Spleen (tissue), 7 donors: ENCODE measurements at regions not wholly inside any gene's neighbourhood (a gene's known extent, or its start where the extent isn't known, plus 50 kb on each side); places are given as distances from the start of the nearest gene placed in this dataset.

ENCODE experiments used
- POLR2AphosphoS5 ChIP-seq, 3 donors: sonication (generic); formaldehyde crosslinking; IDR thresholded peaks; one replicate each; pipeline ENCODE4 v1.5.1; 2017; ENCODE audit warnings: antibody characterized with exemption in 3 of 3
- TF ChIP-seq, protein P1 (sequence below), 11 experiments: fragments of 200-600 bp in 7 of 11; fragments of 450-650 bp in 4 of 11; sonication (generic) in 4 of 11; IDR thresholded peaks in 8 of 11; conservative IDR thresholded peaks in 3 of 11; 1 replicate in 7 of 11; 2 replicates in 4 of 11; pipeline versions ENCODE4 v1.4.0 to v1.8.0; 2016 to 2021; ENCODE audit warnings: antibody characterized with exemption in 11 of 11, inconsistent platforms in 4 of 11, mild to moderate bottlenecking in 1 of 11
- donor health status: DM: no; HTN: no; CAD: no; lungs with moderate emphysema.
- donor health status: DM: no; HTN: no; CAD: no.
- donor health status: DM: no; HTN: no; CAD: no.

DNA sequence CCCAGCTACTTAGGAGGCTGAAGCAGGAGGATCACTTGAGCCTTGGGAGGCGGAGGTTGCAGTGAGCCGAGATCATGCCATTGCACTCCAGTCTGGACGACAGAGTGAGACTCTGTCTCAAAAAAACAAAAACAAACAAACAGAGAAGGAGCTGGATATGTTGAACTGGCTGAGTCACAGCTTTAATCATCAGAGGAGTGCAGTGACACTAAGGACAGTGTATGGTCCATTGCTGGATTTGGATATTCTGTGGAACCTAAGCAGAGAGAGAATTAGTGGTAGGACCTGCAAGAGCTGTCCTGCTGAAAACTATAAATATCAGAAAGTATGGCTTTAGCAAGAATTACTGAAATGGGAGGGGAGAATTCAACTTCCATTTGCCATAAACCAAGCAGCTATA lies 163.0 kb upstream of the PELI2 start:
- TF ChIP-seq, protein P1, sequence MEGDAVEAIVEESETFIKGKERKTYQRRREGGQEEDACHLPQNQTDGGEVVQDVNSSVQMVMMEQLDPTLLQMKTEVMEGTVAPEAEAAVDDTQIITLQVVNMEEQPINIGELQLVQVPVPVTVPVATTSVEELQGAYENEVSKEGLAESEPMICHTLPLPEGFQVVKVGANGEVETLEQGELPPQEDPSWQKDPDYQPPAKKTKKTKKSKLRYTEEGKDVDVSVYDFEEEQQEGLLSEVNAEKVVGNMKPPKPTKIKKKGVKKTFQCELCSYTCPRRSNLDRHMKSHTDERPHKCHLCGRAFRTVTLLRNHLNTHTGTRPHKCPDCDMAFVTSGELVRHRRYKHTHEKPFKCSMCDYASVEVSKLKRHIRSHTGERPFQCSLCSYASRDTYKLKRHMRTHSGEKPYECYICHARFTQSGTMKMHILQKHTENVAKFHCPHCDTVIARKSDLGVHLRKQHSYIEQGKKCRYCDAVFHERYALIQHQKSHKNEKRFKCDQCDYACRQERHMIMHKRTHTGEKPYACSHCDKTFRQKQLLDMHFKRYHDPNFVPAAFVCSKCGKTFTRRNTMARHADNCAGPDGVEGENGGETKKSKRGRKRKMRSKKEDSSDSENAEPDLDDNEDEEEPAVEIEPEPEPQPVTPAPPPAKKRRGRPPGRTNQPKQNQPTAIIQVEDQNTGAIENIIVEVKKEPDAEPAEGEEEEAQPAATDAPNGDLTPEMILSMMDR (IDR thresholded peaks at IDR 0.05 in 8 of 11, conservative IDR thresholded peaks at IDR 0.05 in 3 of 11): no peak
- no peak for TF ChIP-seq POLR2AphosphoS5 (IDR thresholded peaks at IDR 0.05)
